GM20000 (cell line): ENCODE measurements at regions not wholly inside any gene's neighbourhood (a gene's known extent, or its start where the extent isn't known, plus 50 kb on each side); places are given as distances from the start of the nearest gene placed in this dataset.

Source experiments
- DNase-seq: peaks from one replicate; pipeline ENCODE4 v3.0.0; 2012; ENCODE audit warnings: low spot score
- CTCF ChIP-seq: IDR thresholded peaks from 2 replicates; pipeline ENCODE4 v1.5.1; 2012; ENCODE audit warnings: mild to moderate bottlenecking, control low read depth; ENCODE audit errors: extremely low read depth, missing control alignments

GRCh38 chr5:61617995-61618525 is 286.0 kb downstream of the ZSWIM6 start:
- TF ChIP-seq CTCF = no peak
- no peak for DNase-seq

- TF ChIP-seq CTCF = no peak
- no peak for DNase-seq
Measured at GRCh38 chr5:61618577-61618976, 286.5 kb downstream of the ZSWIM6 start.

- DNase-seq = no peak
- TF ChIP-seq CTCF = no peak
Measured at GRCh38 chr5:61619289-61619688, 287.2 kb downstream of the ZSWIM6 start.

- no peak for DNase-seq
Measured at GRCh38 chr5:61619777-61620518, 287.9 kb downstream of the ZSWIM6 start.

GRCh38 chr5:61620699-61621182 is 288.7 kb downstream of the ZSWIM6 start:
- DNase-seq = no peak
- no peak for TF ChIP-seq CTCF

More at GRCh38 chr5:61619777-61620518, 287.9 kb downstream of the ZSWIM6 start:
- TF ChIP-seq CTCF = no peak

GRCh38 chr5:61621202-61621650 is 289.2 kb downstream of the ZSWIM6 start:
- no peak for DNase-seq
- TF ChIP-seq CTCF = no peak

GRCh38 chr5:61622156-61622555 is 290.1 kb downstream of the ZSWIM6 start:
- no peak for DNase-seq
- TF ChIP-seq CTCF = no peak
